DMS 273 (cell line): ENCODE measurements at regions not wholly inside any gene's neighbourhood (a gene's known extent, or its start where the extent isn't known, plus 50 kb on each side); places are given as distances from the start of the nearest gene placed in this dataset.
"Not testable (repeated sequence)": the region's sequence is repeated elsewhere in the genome, so short reads cannot be mapped to it uniquely, and the experiment has no call there.

Experiments used
- DNase-seq: peaks from one replicate; lab custom pipeline; 2025; ENCODE audit not compliant: unreplicated experiment; lab: John Stamatoyannopoulos, UW

GRCh38 chr19:5259750-5260149 is 80.9 kb downstream of the PTPRS start:
- no peak for DNase-seq

- DNase-seq: no peak
These were observed 83.2 kb downstream of the PTPRS start for GRCh38 chr19:5257155-5258045.

- DNase-seq: no peak
These were observed 84.9 kb downstream of the PTPRS start for GRCh38 chr19:5255602-5256231.

- DNase-seq: no peak
These were observed 85.7 kb downstream of the PTPRS start for GRCh38 chr19:5254944-5255343.

GRCh38 chr19:5254543-5254942 is 86.1 kb downstream of the PTPRS start:
- DNase-seq: no peak

- DNase-seq: no peak
These were observed 87.1 kb downstream of the PTPRS start for GRCh38 chr19:5253406-5254110.

GRCh38 chr19:5251096-5252065 is 89.2 kb downstream of the PTPRS start:
- DNase-seq: no peak

- peak; percentile 28 for DNase-seq
These were observed 90.4 kb downstream of the PTPRS start for GRCh38 chr19:5250127-5250659.

- no peak for DNase-seq
These were observed 91.1 kb downstream of the PTPRS start for GRCh38 chr19:5249526-5249925.

GRCh38 chr19:5247957-5248705 is 92.5 kb downstream of the PTPRS start:
- DNase-seq: no peak

GRCh38 chr19:5246554-5247155 is 94.0 kb downstream of the PTPRS start:
- DNase-seq: no peak

GRCh38 chr19:5245631-5246553 is 94.7 kb downstream of the PTPRS start:
- DNase-seq: no peak

GRCh38 chr19:5244351-5244750 is 96.3 kb downstream of the PTPRS start:
- no peak for DNase-seq

- no peak for DNase-seq
These were observed 96.7 kb downstream of the PTPRS start for GRCh38 chr19:5243878-5244277.

GRCh38 chr19:5241896-5242295 is 98.7 kb downstream of the PTPRS start:
- DNase-seq: not testable (repeated sequence)

- DNase-seq: no peak
These were observed 100.6 kb downstream of the PTPRS start for GRCh38 chr19:5240011-5240410.

- no peak for DNase-seq
These were observed 101.9 kb downstream of the PTPRS start for GRCh38 chr19:5238700-5239099.

- no peak for DNase-seq
These were observed 102.6 kb downstream of the PTPRS start for GRCh38 chr19:5237939-5238480.
